NOMO-1 treated with dmso at 0.1 percent for 144 hours (cell line): ENCODE measurements at regions not wholly inside any gene's neighbourhood (a gene's known extent, or its start where the extent isn't known, plus 50 kb on each side); places are given as distances from the start of the nearest gene placed in this dataset.

Source experiments
- DNase-seq: peaks from one replicate; lab custom pipeline; 2025; ENCODE audit not compliant: unreplicated experiment; lab: John Stamatoyannopoulos, UW

DNA sequence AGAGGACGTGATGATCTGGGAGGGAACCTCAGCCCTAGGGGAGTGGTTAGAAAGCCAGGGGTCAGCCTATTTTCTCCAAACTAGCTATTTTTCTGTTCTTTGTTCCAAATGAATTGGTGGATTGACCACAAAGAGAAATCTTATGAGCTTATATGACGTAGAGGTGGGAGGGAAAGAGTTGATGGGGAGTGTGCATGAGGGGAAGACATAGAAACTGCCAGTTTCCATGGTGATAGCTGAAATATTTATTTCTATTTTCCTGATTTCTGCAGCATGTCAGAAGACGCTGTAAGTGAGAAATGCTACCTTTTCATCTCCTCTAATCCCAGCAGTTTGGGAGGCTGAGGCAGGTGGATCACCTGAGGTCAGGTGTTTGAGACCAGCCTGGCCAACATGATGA lies 51.4 kb upstream of the CISTR start:
- DNase-seq = no peak

DNA sequence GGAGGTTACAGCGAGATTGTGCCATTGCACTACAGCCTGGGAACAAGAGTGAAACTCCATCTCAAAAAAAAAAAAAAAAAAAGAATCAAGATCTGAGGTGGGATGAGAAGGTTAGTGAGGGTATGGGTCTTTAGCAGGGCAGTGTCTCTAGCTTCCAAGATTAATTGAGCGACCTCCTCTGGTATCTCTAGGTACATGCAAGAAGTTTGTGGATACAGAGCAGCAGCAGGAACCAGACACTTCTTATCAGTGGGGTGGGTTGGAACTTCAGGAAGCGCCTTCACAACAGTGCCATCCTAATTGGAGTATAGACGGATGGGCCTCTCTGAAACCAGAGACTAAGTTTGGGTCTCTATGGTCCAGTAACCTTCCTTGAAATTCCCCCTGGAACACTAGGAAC lies 51.9 kb upstream of the CISTR start:
- DNase-seq = no peak

DNA sequence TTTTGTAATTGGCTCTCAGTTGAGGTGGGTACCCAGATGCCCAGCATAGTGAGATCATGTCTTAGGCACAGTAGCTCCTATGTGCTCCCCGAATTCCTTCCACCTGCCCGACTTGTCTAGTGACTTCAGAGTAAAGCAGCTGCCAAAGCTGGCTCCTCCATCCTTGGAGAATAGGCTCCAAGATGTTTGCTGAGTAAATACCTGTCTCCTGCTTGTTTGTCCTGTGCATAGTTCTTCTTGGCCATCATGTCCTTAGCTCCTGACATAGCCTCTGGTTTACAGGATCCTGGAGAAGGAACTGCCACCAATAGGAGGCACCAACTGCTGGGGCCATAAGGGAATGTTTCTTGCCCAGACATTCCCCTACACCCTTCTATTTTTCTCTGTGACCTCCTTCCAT lies 52.6 kb upstream of the CISTR start:
- DNase-seq = no peak

DNA sequence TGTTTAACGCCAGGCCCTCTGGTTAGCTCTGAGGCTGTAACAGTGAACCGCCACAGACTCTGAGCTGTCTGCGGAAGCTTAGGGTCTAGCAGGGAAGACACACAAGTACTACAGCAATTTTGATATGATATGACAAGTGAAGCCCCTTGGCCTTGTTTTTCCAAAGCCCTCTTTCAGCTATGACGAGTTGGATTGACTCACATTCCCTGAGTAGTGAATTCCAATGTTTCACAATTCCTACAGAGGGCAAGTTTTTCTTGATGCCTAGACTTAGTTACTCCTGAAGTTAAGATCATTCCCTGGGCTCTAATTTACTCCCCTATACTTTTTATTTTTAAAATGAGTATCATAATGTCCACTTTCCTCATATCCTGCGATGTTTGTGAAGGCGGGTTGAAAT lies 53.3 kb upstream of the CISTR start:
- no peak for DNase-seq

DNA sequence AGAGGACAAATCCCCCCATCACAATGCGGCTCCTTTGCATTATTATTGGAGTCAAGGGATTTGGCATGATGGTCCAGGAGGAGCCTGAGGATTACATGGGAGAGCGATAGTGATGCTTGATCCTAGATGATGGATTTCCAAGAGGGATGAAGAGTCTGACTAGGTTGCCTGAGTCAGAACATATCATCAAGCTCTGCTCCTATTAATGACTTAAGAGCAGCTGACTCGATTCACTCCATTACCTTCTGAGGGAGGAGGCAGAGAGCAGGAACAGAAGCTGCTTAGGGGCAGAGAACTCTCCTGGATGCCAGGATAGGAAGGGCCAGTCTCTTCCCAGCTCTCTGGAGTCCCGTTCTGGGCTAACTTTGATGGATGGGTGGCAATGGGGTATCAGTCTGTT lies 54.0 kb upstream of the CISTR start:
- no peak for DNase-seq

DNA sequence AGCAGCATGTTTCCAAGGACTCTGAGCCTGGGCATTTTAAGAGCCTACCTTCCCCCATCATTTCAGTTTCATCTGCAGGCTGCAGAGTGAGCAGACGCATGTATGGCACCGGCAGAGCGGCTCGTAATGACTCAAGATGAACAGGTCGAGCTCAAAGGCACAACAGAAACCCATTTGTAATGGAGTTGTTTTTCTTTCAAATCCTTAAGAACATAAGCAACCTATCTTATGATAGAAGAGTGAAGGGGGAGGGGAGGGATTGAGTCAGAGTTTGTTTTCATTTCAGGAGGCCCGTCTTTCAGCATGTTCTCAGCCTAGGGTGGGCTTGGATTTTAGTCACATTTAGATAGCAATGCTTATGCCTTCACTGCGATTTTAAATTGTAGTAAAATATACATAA lies 54.9 kb upstream of the CISTR start:
- DNase-seq = no peak

DNA sequence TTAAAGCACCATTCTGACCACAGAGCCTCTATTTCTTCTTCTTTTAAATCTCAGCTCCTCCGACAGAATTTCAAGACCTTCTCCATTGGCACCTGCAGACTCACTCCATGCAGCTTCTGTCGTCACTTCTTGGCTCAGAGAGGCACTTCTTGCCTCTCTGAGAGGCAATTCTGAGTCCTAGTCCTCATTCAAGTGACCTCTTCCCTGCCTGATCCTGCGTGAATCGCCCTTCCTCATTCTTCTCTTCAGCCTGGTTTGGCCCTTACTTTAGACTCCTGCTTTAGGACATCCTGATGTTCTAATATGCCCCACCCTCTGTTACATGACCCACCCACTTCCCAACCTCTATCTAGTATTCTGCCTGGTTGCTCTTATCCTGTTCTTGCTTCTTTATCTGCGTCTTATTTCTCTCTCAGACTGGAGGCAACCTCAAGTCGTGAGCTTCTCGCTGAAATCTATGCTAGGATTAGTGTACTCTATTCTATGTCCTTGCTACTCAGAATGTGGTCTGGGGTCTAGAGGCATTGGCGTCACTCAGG lies 55.6 kb upstream of the CISTR start:
- DNase-seq = no peak

DNA sequence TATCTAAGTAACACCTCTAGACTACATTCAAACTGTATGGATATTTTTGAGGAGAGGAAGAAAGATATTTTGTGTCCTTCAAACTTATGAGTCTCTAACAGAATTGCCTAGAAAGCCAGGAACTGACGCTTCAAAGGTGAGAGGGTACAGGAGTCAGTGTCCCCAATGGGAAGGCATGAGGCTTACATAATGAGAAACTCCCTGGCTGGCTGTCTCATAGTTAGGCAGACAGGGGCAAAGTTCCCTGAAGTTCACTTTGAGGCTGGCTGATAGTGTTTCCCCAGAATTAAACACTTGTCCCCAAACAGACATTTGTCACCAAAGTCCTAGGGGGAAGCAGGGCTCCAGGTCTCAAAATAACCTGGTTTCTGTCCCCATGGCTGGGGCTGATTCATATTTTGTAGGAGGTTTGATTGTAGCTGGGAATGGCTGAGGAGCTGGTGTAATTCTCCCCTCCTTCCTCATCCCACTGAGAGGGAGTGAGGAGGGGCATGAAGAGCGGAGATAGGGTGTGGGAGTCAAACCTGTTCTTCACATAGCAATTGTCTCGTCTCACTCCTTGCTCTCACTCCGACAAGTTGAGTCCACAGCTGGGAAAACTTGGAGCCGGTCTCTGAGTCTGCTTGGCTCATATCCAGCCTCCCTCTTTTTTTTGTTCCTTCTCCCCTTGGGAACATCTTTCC lies 56.4 kb upstream of the CISTR start:
- DNase-seq = no peak

DNA sequence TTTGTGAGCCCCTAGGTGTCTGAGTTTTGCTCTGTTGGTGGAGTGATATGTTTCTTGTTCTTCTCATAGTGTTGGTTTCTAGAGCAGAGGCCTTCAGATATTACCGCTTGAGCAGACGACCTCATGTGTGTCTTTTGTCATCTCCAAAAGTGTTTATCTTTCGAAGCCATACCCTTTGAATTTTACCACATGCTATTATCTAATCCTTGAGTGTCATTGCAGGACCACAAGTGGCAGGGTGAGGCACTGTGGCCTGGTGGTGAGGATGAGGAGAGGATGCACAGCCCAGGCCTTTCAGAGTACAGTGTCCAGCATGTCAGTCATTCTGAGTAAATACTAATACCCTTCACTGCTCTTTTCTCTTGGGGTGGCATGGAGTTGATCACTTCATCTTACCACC lies 57.2 kb upstream of the CISTR start:
- no peak for DNase-seq

DNA sequence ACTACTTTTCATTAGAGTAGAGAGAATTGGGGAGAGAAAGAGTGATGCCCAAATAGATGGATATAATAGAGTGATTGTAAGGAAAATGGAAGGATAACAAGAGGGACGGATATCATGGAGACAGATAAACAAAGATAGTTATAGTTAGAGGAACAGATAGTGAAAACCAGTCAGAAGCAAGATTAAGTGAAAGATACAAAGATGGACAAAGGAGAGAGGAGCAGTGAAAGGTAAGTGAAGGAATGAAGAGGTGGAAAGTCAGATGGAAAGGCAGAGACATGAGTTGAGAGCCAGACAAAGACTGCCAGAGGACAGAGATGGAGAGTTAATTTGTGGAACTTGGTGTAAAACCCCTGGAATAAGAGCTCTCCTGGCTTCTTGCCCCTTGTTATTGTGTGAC lies 59.2 kb upstream of the CISTR start:
- no peak for DNase-seq

DNA sequence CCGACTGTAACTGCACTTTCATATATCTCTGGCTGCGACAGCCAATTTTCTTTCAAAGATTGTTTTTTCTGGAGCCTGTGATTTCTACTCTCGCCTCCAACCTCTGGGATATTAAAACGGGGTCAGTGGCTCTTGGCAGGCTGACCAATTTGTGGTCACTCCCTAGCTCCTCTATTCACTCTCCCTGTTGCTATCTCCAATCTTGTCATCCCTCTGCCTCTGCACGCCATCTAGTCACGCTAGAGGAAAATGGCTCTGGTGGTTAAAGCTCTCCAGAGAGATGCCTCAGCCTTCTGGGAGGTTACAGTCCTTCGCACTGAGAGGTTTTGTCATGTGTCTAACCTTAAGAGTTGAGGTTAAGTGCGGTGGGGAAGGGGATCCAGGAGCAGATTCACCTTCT lies 59.8 kb upstream of the CISTR start:
- no peak for DNase-seq

DNA sequence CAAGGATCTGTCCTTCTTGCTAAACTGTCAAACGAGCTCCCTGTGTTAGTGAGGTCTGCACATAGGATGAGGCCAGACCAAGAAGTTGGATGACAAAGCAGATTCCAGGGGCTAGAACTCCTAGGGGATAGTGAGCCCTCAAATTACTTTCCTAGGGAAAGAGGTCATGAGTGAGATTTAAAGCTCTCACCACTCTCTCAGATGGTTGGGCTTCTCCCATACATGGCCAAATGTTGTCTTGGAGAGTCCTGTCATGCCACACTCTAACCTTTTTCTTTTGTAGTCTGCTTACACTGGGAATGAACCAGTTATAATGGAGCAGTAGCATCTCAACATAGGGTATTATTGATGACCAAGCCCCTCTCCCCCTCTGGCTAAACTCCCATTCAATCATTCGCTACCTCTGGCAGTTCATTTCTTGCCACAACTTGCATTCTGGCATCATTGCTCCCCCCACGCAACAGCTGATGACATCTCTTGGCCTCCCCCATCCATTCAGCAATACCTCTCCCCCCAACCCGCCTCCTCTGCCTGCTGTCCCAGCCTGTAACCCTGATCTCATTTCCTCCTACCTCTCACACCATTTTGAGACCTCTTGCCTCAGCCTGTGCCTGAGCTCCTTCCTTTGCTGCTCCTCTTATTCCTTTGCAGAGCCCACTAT lies 64.7 kb upstream of the CISTR start:
- DNase-seq = no peak

DNA sequence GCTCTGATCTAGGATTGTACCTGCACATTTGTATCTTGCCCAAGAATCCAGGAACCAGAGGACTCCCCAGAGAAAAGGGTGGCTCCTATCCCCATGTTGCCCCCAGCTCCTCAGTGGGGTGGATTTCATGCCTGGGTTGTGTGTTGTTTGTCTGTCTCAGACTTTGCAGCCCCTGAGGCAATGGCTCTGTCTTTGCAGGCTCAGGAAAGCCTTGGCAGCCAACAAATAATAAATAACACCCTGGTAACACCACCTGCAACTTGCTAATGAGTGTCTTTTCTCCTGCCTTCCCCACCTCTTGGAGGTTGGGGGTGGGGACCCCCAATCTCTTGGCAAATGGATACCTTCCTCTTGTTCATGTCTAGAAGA lies 65.2 kb upstream of the CISTR start:
- no peak for DNase-seq

DNA sequence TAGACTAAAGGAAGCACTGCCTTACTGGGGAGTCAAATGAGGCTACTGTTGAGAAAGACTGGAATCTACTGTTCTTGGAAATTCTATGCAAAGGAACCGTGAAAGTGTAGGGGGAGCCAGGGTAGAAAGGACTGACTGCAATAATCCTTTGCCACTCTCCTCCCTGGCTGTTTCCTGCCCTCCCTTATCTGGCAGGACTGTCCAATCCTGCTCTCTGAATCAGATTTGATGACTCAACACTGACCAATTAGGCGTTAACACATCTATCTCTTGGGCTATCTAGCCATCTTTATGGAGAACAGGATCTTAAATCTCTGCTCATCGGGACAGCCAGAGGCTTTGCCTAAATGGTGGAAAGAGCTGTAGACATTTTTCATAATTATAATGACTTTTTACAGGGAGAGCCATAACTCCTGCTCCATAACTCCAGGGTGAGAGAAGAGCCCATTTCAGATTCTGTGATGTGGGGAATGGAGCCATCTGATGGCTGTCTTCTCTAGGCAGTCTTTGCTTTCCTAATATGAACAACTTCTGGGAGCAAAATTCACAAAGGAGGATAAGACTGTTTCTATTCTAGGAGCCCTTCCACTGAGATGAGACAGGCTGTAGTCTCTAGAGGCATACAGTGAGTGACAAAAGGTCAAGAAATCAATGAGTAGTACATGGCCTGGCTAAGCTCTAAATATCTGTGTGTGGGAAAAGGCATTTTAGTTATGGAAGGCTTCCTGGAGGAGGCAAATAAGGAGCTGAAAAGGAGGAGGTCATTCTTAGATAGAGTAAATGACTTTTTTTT lies 68.9 kb upstream of the CISTR start:
- no peak for DNase-seq

DNA sequence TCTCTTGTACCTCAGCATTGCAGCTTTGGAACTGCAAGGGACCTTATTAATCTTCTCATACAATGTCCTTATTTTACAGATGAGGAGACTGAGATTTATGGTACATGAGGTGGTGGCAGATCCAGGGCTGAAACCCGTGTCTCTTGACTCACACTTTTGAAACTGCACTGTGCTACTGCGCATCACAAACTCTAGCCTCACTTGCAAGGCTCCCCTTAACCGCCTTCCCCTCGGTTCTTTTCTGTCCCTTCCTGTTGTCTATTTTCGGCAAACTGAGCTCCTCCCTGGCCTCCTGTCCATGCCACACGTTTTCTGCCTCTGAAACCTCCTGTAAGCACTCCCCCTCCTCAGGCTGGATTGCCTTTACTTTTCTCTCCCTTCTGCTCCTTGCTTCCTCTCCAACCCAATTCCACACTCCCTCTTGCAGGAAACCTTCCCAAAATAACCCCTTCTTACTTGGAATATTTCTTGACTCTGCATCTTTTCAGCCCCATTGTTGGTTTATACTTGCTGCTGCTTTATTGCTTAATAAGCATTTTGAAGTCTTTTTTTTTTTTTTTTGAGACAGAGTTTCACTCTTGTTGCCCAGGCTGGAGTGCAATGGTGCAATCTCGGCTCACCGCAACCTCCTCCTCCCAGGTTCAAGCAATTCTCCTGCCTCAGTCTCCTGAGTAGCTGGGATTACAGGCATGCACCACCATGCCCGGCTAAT lies 72.4 kb upstream of the CISTR start:
- DNase-seq = peak; percentile 83

DNA sequence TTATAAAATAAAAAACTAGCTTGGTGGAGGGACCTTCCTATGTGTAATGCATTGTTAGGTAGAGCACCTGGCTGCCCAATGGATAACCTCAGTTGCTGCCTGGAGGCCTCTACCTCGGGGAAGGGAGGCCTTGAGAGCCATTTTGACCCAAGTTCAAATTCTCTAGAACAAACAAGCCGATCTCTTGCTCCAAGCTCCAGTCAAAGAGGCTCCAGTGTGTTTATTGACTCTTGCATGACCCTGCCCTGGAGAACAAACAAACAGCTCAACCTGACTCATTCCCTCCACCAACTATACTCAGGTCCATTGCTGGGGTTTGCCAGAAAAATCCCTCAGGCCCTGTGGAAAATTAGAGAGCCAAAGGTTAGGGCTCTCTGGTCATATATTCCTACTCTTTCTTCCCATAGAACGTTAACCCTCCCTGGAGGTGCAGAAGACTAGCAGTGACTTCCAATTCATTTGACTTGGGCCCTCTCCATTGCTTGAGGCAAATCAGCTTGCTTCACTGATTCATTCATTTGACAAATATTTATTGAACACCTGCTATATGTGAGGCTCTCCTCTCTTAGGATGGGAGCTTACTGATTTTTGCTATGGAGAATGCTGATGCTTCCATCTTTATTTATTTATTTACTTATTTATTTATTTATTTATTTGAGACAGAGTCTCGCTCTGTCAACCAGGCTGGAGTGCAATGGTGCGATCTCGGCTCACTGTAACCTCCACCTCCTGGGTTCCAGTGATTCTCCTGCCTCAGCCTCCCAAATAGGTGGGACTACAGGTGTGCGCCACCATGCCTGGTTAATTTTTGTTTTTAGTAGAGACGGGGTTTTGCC lies 73.7 kb upstream of the CISTR start:
- DNase-seq = no peak

DNA sequence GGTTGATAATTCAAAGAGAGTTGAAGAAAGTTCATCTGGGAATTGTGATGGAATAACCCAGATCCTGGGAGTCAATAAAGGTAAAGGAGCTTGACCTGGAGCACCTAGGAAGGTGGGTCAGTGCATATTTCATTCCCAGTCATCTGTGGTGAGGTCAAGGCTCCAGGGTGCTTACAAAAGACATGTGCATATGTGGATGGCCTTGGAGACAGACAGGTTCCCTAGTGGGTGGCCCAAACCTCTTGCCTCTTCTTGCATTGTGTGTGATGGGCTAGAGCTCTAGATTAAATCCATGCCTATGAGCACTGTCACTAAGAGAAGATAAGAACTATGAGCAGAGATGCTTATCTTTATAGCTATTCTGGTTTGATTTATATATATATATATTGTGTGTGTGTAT lies 75.5 kb upstream of the CISTR start:
- DNase-seq = no peak

DNA sequence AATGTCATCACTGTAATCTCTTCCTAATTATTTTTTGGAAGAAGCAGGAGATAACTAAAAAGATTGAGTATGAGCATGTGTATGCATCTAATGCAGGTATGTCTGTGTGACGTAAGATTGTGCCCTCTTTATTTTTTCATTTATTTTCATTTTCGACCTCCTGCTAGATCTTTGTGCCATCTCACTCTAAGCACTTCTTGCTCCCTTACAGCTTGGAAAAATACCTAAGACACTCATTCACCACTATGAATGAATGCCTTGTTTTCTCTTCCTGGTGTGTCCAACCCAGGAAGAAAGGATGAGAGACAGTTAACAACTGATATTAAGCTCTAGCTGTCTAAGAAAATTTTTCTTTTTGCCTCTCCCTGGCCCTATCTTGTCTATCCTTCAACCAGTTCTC lies 76.8 kb upstream of the CISTR start:
- no peak for DNase-seq

DNA sequence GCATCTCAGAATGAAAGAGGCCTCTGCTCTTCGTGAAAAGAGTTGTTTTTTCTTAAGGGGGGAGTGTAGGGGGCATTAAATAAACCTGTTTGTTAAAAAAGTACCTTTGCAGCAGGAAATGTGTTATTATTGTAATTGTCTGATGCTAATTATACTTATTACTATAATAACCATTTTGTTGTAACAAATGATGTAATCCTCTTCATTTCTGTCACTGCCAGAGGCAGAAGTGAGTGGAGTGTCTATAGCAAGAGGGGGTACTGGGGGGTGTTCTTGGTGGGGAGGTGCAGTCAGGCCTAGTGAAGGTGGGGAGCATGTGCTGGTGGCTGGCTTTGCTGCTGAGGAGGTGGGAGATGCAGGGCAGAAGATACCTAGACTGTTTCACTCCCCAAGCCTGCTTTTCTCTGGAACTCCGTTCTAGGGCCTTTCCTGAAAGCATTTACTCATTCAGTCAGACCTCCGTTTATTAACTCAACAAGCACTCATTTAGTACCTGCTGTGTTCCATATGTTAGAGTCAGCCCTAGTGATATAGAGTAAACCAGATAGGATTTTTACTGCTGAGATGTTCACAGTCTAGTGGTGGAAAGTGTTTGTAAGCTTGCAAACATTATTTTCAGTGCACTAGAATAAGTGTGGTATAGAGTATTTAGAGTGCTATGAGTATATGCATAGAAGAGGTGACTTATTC lies 77.5 kb upstream of the CISTR start:
- DNase-seq = no peak

DNA sequence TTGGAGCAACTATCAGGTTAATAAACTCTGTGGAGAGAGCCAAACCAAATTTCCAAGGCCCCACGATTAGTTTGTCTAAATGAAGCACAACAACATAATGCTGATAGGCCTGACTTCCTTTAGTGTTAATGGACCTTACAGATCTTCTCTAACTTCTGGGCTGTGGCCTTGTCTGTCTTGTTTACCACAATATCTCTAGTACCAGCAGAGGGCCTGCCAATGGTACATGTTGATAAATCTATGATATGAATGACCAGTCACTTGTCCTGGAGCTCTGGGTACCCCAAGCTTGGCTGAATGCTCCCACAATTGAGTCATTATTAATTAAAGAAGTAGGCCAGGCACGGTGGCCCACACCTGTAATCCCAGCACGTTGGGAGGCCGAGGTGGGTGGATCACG lies 78.9 kb upstream of the CISTR start:
- no peak for DNase-seq
